Colonic mucosa (tissue), 4 donors: ENCODE measurements at regions not wholly inside any gene's neighbourhood (a gene's known extent, or its start where the extent isn't known, plus 50 kb on each side); places are given as distances from the start of the nearest gene placed in this dataset.

ENCODE experiments used
- DNase-seq: peaks from one replicate; pipeline ENCODE4 v3.0.0-alpha.2; 2020
- H3K27ac ChIP-seq: fragments of 200-600 bp; one replicate; pipeline ENCODE4 v1.8.0; 2021
- H3K27me3 ChIP-seq: fragments of 200-600 bp; one replicate; pipeline ENCODE4 v1.8.0; 2021
- H3K36me3 ChIP-seq: fragments of 200-600 bp; one replicate; pipeline ENCODE4 v1.8.0; 2021
- H3K4me1 ChIP-seq: fragments of 200-600 bp; one replicate; pipeline ENCODE4 v1.8.0; 2021; ENCODE audit warnings: mild to moderate bottlenecking
- H3K4me3 ChIP-seq: fragments of 200-600 bp; one replicate; pipeline ENCODE4 v1.8.0; 2021
- H3K9ac ChIP-seq, 2 donors: one replicate each; pipeline ENCODE4 v1.7.0; 2013; ENCODE audit warnings: control low read depth in 2 of 2, low read depth in 2 of 2, low read length in 2 of 2
- H3K9me3 ChIP-seq: fragments of 200-600 bp; one replicate; pipeline ENCODE4 v1.8.0; 2021
- intact Hi-C: fragments of 100-400 bp; cut with DNase I; formaldehyde crosslinking; loops from one replicate; pipeline ENCODE4 v1.14.1; 2022
- TF ChIP-seq, protein P1 (sequence below): fragments of 200-600 bp; IDR thresholded peaks from one replicate; pipeline ENCODE4 v1.8.0; 2022; ENCODE audit warnings: antibody characterized with exemption, mild to moderate bottlenecking
- donor health status: healthy.
- donor health status: DM: no; HTN: no; CAD: no.
- donor health status: DM: no; HTN: no; CAD: no.

GRCh38 chr3:22318325-22318724, 567.3 kb upstream of the ZNF385D start:
- Histone ChIP-seq H3K27ac (no peak overlapping the region), H3K9ac (no peak overlapping the region), H3K36me3 (no peaks in the 10 kb centered on the region), H3K4me3 (no peak overlapping the region), H3K4me1 (no peaks in the 10 kb centered on the region), H3K27me3 (no peaks in the 10 kb centered on the region), H3K9me3 (no peaks in the 10 kb centered on the region)
- intact Hi-C loops: no loop called here
- TF ChIP-seq, protein P1, sequence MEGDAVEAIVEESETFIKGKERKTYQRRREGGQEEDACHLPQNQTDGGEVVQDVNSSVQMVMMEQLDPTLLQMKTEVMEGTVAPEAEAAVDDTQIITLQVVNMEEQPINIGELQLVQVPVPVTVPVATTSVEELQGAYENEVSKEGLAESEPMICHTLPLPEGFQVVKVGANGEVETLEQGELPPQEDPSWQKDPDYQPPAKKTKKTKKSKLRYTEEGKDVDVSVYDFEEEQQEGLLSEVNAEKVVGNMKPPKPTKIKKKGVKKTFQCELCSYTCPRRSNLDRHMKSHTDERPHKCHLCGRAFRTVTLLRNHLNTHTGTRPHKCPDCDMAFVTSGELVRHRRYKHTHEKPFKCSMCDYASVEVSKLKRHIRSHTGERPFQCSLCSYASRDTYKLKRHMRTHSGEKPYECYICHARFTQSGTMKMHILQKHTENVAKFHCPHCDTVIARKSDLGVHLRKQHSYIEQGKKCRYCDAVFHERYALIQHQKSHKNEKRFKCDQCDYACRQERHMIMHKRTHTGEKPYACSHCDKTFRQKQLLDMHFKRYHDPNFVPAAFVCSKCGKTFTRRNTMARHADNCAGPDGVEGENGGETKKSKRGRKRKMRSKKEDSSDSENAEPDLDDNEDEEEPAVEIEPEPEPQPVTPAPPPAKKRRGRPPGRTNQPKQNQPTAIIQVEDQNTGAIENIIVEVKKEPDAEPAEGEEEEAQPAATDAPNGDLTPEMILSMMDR: no peak
- DNase-seq: no peak

DNA sequence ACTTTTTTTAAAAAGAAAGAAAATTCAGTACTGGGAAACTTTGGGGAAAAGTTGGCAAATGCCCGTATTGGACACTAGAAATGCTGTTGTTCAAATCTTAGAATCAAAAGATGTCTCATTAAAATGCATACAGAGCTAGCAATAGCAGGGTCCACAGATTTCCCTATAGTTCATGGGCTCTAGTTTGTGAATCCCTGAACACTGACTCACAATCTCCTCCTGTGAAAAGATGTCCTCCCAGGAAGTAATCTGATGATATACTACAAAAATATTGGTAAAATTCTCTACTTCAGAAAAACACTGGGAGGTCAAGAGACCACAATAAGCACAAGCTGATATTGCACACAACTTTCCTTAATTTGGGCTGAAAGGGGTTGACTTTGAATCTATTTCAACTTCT, 568.4 kb upstream of the ZNF385D start:
- TF ChIP-seq, protein P1: no peak
- intact Hi-C loops: no loop called here
- no peak for DNase-seq
- no peaks in the 10 kb centered on the region for H3K9me3 ChIP-seq
- no peak overlapping the region for H3K9ac ChIP-seq
- no peak overlapping the region for H3K27ac ChIP-seq
- no peaks in the 10 kb centered on the region for H3K27me3 ChIP-seq
- H3K4me1 ChIP-seq: no peaks in the 10 kb centered on the region
- no peaks in the 10 kb centered on the region for H3K36me3 ChIP-seq
- no peak overlapping the region for H3K4me3 ChIP-seq

GRCh38 chr3:22322861-22323260, 571.9 kb upstream of the ZNF385D start:
- no peak overlapping the region for H3K4me3 ChIP-seq
- no peak overlapping the region for H3K9ac ChIP-seq
- no peaks in the 10 kb centered on the region for H3K36me3 ChIP-seq
- intact Hi-C loops: no loop called here
- no peak overlapping the region for H3K27ac ChIP-seq
- H3K9me3 ChIP-seq: no peaks in the 10 kb centered on the region
- no peaks in the 10 kb centered on the region for H3K27me3 ChIP-seq
- H3K4me1 ChIP-seq: no peaks in the 10 kb centered on the region
- TF ChIP-seq, protein P1: no peak
- no peak for DNase-seq

DNA sequence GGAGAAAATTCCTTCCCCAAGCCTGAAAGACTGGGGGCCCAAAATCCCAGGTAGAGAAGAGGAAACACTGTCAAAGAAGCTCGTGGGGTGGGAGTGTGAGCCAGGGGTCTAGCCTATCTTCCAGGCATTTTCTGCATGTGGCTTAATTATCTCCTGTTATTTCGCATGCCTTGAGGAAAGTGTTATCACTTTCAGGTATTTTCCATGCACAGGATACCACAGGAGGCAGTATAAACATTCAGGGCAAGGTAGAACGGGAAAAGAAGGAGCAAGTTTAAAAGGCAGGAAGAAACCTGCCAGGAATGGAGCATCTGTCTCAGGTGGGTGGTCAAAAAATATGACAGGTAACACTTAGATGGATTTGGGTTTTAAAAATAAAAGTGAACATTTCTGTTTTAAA, 575.3 kb upstream of the ZNF385D start:
- DNase-seq: no peak
- intact Hi-C loops: no loop called here
- Histone ChIP-seq H3K9me3 (no peaks in the 10 kb centered on the region), H3K9ac (no peak overlapping the region), H3K4me3 (no peak overlapping the region), H3K36me3 (no peaks in the 10 kb centered on the region), H3K27ac (no peak overlapping the region), H3K4me1 (no peaks in the 10 kb centered on the region), H3K27me3 (no peaks in the 10 kb centered on the region)
- TF ChIP-seq, protein P1: no peak

- Histone ChIP-seq H3K4me3 (no peak overlapping the region), H3K9ac (no peak overlapping the region), H3K9me3 (no peaks in the 10 kb centered on the region), H3K27me3 (no peaks in the 10 kb centered on the region), H3K27ac (no peak overlapping the region), H3K4me1 (no peaks in the 10 kb centered on the region), H3K36me3 (no peaks in the 10 kb centered on the region)
- TF ChIP-seq, protein P1: no peak
- intact Hi-C loops: no loop called here
- DNase-seq: no peak
Observed at GRCh38 chr3:22334996-22335395, 584.0 kb upstream of the ZNF385D start.
